SK-N-MC (cell line): ENCODE measurements at regions not wholly inside any gene's neighbourhood (a gene's known extent, or its start where the extent isn't known, plus 50 kb on each side); places are given as distances from the start of the nearest gene placed in this dataset.

Experiments used
- EZH2 ChIP-seq: fragments of 200-600 bp; sonication (generic); IDR thresholded peaks from one replicate; pipeline ENCODE4 v1.6.1; 2017; ENCODE audit warnings: antibody characterized with exemption
- FOXP2 ChIP-seq: optimal IDR thresholded peaks from 2 replicates; pipeline ENCODE3; 2011; ENCODE audit warnings: mild to moderate bottlenecking, moderate library complexity; ENCODE audit not compliant: insufficient read depth; ENCODE audit errors: extremely low read length, control extremely low read depth
- POLR2AphosphoS5 ChIP-seq: IDR thresholded peaks from 2 replicates; pipeline ENCODE4 v1.6.1; 2012; ENCODE audit warnings: mild to moderate bottlenecking, low read depth, low read length, borderline replicate concordance

DNA sequence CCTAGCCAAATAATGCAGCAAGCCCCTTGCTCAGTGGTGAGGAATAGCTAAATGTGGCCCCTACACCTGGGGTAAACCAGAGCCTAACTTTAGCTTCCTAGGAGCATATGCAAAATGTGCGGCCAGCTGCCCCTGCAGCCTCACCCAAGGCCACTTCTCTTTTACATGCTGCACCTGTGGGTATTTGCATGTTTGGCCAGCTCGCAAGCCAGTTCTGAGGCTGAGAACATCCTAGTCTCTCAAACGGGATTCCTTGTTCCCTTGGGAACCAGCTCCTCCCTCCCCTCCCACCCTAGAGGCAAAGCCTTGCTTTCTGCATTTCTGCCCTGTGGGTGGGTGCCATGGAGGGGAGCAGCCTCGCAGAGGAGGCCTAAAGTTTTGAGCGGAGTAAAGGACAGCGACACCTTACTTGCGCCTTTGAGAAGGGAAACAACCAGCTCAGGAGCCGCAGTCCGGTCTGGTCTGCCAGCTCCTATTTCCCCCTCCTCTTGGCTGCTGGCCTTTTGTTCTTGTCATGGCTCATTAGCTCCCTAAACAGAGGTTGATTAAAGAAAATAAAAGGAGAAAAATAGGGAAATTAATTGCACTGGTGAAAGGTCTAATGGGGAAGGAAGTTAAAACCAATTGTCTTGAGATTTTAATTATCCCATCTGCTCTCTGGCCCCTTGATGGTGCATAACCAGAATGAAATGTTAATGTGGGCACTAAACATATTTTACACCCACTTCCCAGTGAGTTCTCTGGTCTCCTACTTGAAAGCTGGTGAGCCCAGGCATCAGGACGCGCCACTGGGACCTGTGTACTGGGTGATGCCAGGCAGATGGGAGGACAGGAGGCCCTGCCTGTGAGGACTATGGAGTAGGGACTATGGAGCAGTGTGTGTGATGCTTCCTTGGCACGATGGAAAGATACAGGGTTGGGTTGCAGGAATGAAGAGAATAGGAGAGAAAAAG lies 68.7 kb downstream of the TEX35 start:
- TF ChIP-seq POLR2AphosphoS5 = no peak
- no peak for TF ChIP-seq EZH2
- no peak for TF ChIP-seq FOXP2
